Omental fat pad (tissue), 3 donors: ENCODE measurements at regions not wholly inside any gene's neighbourhood (a gene's known extent, or its start where the extent isn't known, plus 50 kb on each side); places are given as distances from the start of the nearest gene placed in this dataset.

Source experiments
- ATAC-seq: fragments of 150-250 bp; one replicate; pipeline ENCODE4 v1.9.1; 2016; ENCODE audit warnings: mild to moderate bottlenecking, moderate library complexity; ENCODE audit not compliant: low FRiP score
- DNase-seq: peaks from one replicate; pipeline ENCODE4 v3.0.0-alpha.2; 2019; ENCODE audit warnings: low spot score
- CTCF ChIP-seq, 3 donors: fragments of 450-650 bp; IDR thresholded peaks; one replicate each; pipeline ENCODE4 v1.5.1; 2016 to 2017; ENCODE audit warnings: antibody characterized with exemption in 3 of 3, mild to moderate bottlenecking in 3 of 3, moderate library complexity in 2 of 3

- ATAC-seq (no peak), DNase-seq (no peak)
- no peak for TF ChIP-seq CTCF (IDR thresholded peaks at IDR 0.05)
Observed at GRCh38 chr1:59154401-59154800, 142.5 kb upstream of the FGGY start.

GRCh38 chr1:59155351-59155750, 141.5 kb upstream of the FGGY start:
- TF ChIP-seq CTCF (IDR thresholded peaks at IDR 0.05): no peak
- DNase-seq (no peak), ATAC-seq (no peak)

- ATAC-seq (no peak), DNase-seq (no peak)
- TF ChIP-seq CTCF (IDR thresholded peaks at IDR 0.05): no peak
Observed at GRCh38 chr1:59156051-59156450, 140.8 kb upstream of the FGGY start.

GRCh38 chr1:59156526-59157199, 140.2 kb upstream of the FGGY start:
- DNase-seq: no peak
- no peak for TF ChIP-seq CTCF (IDR thresholded peaks at IDR 0.05)
- ATAC-seq: no peak

GRCh38 chr1:59158321-59158720, 138.6 kb upstream of the FGGY start:
- DNase-seq: no peak
- TF ChIP-seq CTCF (IDR thresholded peaks at IDR 0.05): no peak
- ATAC-seq: no peak

GRCh38 chr1:59159557-59160203, 137.2 kb upstream of the FGGY start:
- no peak for TF ChIP-seq CTCF (IDR thresholded peaks at IDR 0.05)
- no peak for DNase-seq

GRCh38 chr1:59161136-59161535, 135.8 kb upstream of the FGGY start:
- ATAC-seq (no peak), DNase-seq (no peak)
- no peak for TF ChIP-seq CTCF (IDR thresholded peaks at IDR 0.05)

More at GRCh38 chr1:59159557-59160203, 137.2 kb upstream of the FGGY start:
- ATAC-seq: no peak
